ENCODE measurements at regions not wholly inside any gene's neighbourhood (a gene's known extent, or its start where the extent isn't known, plus 50 kb on each side); places are given as distances from the start of the nearest gene placed in this dataset.

- TF ChIP-seq EZH2 (IDR thresholded peaks at IDR 0.05; ENCODE audit: borderline replicate concordance, low read depth, low read length, poor library complexity, severe bottlenecking) = no peak
- TF ChIP-seq, protein P1, sequence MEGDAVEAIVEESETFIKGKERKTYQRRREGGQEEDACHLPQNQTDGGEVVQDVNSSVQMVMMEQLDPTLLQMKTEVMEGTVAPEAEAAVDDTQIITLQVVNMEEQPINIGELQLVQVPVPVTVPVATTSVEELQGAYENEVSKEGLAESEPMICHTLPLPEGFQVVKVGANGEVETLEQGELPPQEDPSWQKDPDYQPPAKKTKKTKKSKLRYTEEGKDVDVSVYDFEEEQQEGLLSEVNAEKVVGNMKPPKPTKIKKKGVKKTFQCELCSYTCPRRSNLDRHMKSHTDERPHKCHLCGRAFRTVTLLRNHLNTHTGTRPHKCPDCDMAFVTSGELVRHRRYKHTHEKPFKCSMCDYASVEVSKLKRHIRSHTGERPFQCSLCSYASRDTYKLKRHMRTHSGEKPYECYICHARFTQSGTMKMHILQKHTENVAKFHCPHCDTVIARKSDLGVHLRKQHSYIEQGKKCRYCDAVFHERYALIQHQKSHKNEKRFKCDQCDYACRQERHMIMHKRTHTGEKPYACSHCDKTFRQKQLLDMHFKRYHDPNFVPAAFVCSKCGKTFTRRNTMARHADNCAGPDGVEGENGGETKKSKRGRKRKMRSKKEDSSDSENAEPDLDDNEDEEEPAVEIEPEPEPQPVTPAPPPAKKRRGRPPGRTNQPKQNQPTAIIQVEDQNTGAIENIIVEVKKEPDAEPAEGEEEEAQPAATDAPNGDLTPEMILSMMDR (conservative IDR thresholded peaks at IDR 0.05; ENCODE audit: low read depth, low read length) = no peak
Observed at GRCh38 chr4:175412746-175413145, 399.3 kb downstream of the GPM6A start.
